Chondrocyte (in vitro differentiated cells): ENCODE measurements at regions not wholly inside any gene's neighbourhood (a gene's known extent, or its start where the extent isn't known, plus 50 kb on each side); places are given as distances from the start of the nearest gene placed in this dataset.
"Not testable (repeated sequence)": the region's sequence is repeated elsewhere in the genome, so short reads cannot be mapped to it uniquely, and the experiment has no call there.

Experiments
- DNase-seq: peaks from one replicate; pipeline ENCODE4 v3.0.0; 2021; ENCODE audit warnings: mixed read lengths, low spot score
- H3K27ac Mint-ChIP-seq: one replicate; pipeline ENCODE4 v1.8.0; 2021; ENCODE audit warnings: mild to moderate bottlenecking, moderate library complexity, mixed read lengths; ENCODE audit not compliant: unreplicated experiment
- H3K27me3 Mint-ChIP-seq: 2 replicates; pipeline ENCODE4 v1.8.0; 2021; ENCODE audit warnings: low read depth, mixed read lengths
- H3K36me3 Mint-ChIP-seq: 2 replicates; pipeline ENCODE4 v1.8.0; 2021; ENCODE audit warnings: low read depth, mixed read lengths
- H3K4me1 Mint-ChIP-seq: 2 replicates; pipeline ENCODE4 v1.8.0; 2021; ENCODE audit warnings: low read depth, mild to moderate bottlenecking, mixed read lengths
- H3K4me3 Mint-ChIP-seq: one replicate; pipeline ENCODE4 v1.8.0; 2021; ENCODE audit warnings: mild to moderate bottlenecking, moderate library complexity, mixed read lengths; ENCODE audit not compliant: unreplicated experiment
- H3K9me3 Mint-ChIP-seq: 2 replicates; pipeline ENCODE4 v1.8.0; 2021; ENCODE audit warnings: low read depth, mixed read lengths
- CTCF ChIP-seq: fragments of 200-600 bp; sonication (generic); IDR thresholded peaks from 2 replicates; pipeline ENCODE4 v1.5.0; 2021; ENCODE audit warnings: antibody characterized with exemption, mild to moderate bottlenecking, moderate library complexity

- peaks cover 3% of the 10 kb centered on the region for H3K36me3 Mint-ChIP-seq
- H3K4me1 Mint-ChIP-seq: no peaks in the 10 kb centered on the region
- peak overlapping the region; percentile 40 for H3K4me3 Mint-ChIP-seq
- no peaks in the 10 kb centered on the region for H3K9me3 Mint-ChIP-seq
- H3K27ac Mint-ChIP-seq: no peak overlapping the region
- no peak for DNase-seq
- TF ChIP-seq CTCF: no peak
- peaks cover 54% of the 10 kb centered on the region for H3K27me3 Mint-ChIP-seq
These were observed 50.5 kb upstream of the TUBA3D start for GRCh38 chr2:131425231-131425941.

- not testable (repeated sequence) for DNase-seq, H3K36me3 Mint-ChIP-seq, H3K4me1 Mint-ChIP-seq, H3K27ac Mint-ChIP-seq, H3K9me3 Mint-ChIP-seq
- Mint-ChIP-seq H3K4me3 (peak overlapping the region; percentile 64), H3K27me3 (peaks cover 54% of the 10 kb centered on the region)
These were observed 51.3 kb upstream of the TUBA3D start for GRCh38 chr2:131424605-131425114.

- not testable (repeated sequence) for H3K4me3 Mint-ChIP-seq, H3K4me1 Mint-ChIP-seq, H3K27ac Mint-ChIP-seq, DNase-seq, H3K9me3 Mint-ChIP-seq, H3K36me3 Mint-ChIP-seq
- peaks cover 45% of the 10 kb centered on the region for H3K27me3 Mint-ChIP-seq
These were observed 55.2 kb upstream of the TUBA3D start for GRCh38 chr2:131420751-131421150.

- TF ChIP-seq CTCF: no peak
- H3K27ac Mint-ChIP-seq: no peak overlapping the region
- no peak overlapping the region for H3K4me3 Mint-ChIP-seq
- H3K36me3 Mint-ChIP-seq: peaks cover 1% of the 10 kb centered on the region
- H3K9me3 Mint-ChIP-seq: no peaks in the 10 kb centered on the region
- DNase-seq: no peak
- H3K27me3 Mint-ChIP-seq: peaks cover 49% of the 10 kb centered on the region
- H3K4me1 Mint-ChIP-seq: no peaks in the 10 kb centered on the region
These were observed 55.5 kb upstream of the RAB6D start for GRCh38 chr2:131419441-131419840.

- no peak overlapping the region for H3K27ac Mint-ChIP-seq
- DNase-seq: no peak
These were observed 54.7 kb upstream of the RAB6D start for GRCh38 chr2:131418625-131419024.

GRCh38 chr2:131417886-131418285, 53.9 kb upstream of the RAB6D start:
- Mint-ChIP-seq H3K27me3 (peaks cover 41% of the 10 kb centered on the region), H3K27ac (no peak overlapping the region), H3K4me1 (no peaks in the 10 kb centered on the region), H3K36me3 (no peaks in the 10 kb centered on the region), H3K9me3 (no peaks in the 10 kb centered on the region), H3K4me3 (no peak overlapping the region)
- TF ChIP-seq CTCF: no peak
- no peak for DNase-seq

More at GRCh38 chr2:131418625-131419024, 54.7 kb upstream of the RAB6D start:
- H3K4me3 Mint-ChIP-seq: no peak overlapping the region
- peaks cover 42% of the 10 kb centered on the region for H3K27me3 Mint-ChIP-seq
- H3K36me3 Mint-ChIP-seq: no peaks in the 10 kb centered on the region
- no peaks in the 10 kb centered on the region for H3K4me1 Mint-ChIP-seq
- no peaks in the 10 kb centered on the region for H3K9me3 Mint-ChIP-seq
- TF ChIP-seq CTCF: no peak
